ENCODE measurements at regions not wholly inside any gene's neighbourhood (a gene's known extent, or its start where the extent isn't known, plus 50 kb on each side); places are given as distances from the start of the nearest gene placed in this dataset.
A peak's percentile ranks its signal among the peaks of the same experiment; 100 is the strongest.

- no peaks in the 10 kb centered on the region for H3K79me2 ChIP-seq (ENCODE audit: control insufficient read depth, insufficient read depth, low read length)
- H3K36me3 ChIP-seq (ENCODE audit: control insufficient read depth in 2 of 2, extremely low read depth in 1 of 2, insufficient read depth in 2 of 2, low read length in 2 of 2), result no peaks in the 10 kb centered on the region
- no peak overlapping the region for H3K4me3 ChIP-seq (ENCODE audit: control insufficient read depth in 2 of 3, extremely low read depth in 1 of 3, insufficient read depth in 2 of 3, low read depth in 1 of 3, low read length in 3 of 3)
- no peaks in the 10 kb centered on the region for H3K9me3 ChIP-seq (ENCODE audit: control insufficient read depth, low read depth, low read length)
- H4K20me1 ChIP-seq (ENCODE audit: control insufficient read depth, extremely low read depth, insufficient read depth, low read length), result no peaks in the 10 kb centered on the region
- dilution Hi-C loops (cut with MboI; ENCODE audit: extremely low pct_ligation_motif_present, low sequenced_read_pairs), result no loop called here
- TF ChIP-seq CTCF (optimal IDR thresholded peaks at IDR 0.05 in 1 of 3, IDR thresholded peaks at IDR 0.05 in 1 of 3, conservative IDR thresholded peaks at IDR 0.05 in 1 of 3; ENCODE audit: extremely low read depth in 1 of 3, insufficient read depth in 2 of 3, low read length in 3 of 3) (no peak), EZH2 (IDR thresholded peaks at IDR 0.05; ENCODE audit: low read length) (no peak)
- H3K9me1 ChIP-seq (ENCODE audit: control insufficient read depth, extremely low read depth, insufficient read depth, low read length), result no peaks in the 10 kb centered on the region
- H3K4me2 ChIP-seq (ENCODE audit: control insufficient read depth, extremely low read depth, insufficient read depth, low read depth, low read length), result no peak overlapping the region
- no peak for DNase-seq (ENCODE audit: low read depth, low spot score)
- FAIRE-seq, result no peak
- no peaks in the 10 kb centered on the region for H3K27me3 ChIP-seq (ENCODE audit: control insufficient read depth, extremely low read depth, insufficient read depth, low read length)
- H3K9ac ChIP-seq (ENCODE audit: control insufficient read depth, extremely low read depth, insufficient read depth, low read length), result no peak overlapping the region
- H2AFZ ChIP-seq (ENCODE audit: control insufficient read depth, low read length), result no peak overlapping the region
- no peak overlapping the region for H3K27ac ChIP-seq (ENCODE audit: control insufficient read depth, insufficient read depth, low read length)
- peaks cover 35% of the 10 kb centered on the region for H3K4me1 ChIP-seq (ENCODE audit: control insufficient read depth, extremely low read depth, insufficient read depth, low read length)
Observed at GRCh38 chr4:147368948-147369347, 111.9 kb upstream of the EDNRA start.

- H3K9me3 ChIP-seq (ENCODE audit: control insufficient read depth, low read depth, low read length), result no peaks in the 10 kb centered on the region
- H3K27me3 ChIP-seq (ENCODE audit: control insufficient read depth, extremely low read depth, insufficient read depth, low read length), result no peaks in the 10 kb centered on the region
- peak overlapping the region; percentile 68 for H2AFZ ChIP-seq (ENCODE audit: control insufficient read depth, low read length)
- H4K20me1 ChIP-seq (ENCODE audit: control insufficient read depth, extremely low read depth, insufficient read depth, low read length), result no peaks in the 10 kb centered on the region
- H3K79me2 ChIP-seq (ENCODE audit: control insufficient read depth, insufficient read depth, low read length), result no peaks in the 10 kb centered on the region
- H3K4me1 ChIP-seq (ENCODE audit: control insufficient read depth, extremely low read depth, insufficient read depth, low read length), result peaks cover 34% of the 10 kb centered on the region
- H3K27ac ChIP-seq (ENCODE audit: control insufficient read depth, insufficient read depth, low read length), result peak overlapping the region; percentile 87
- peak overlapping the region; percentile 60 for H3K9ac ChIP-seq (ENCODE audit: control insufficient read depth, extremely low read depth, insufficient read depth, low read length)
- DNase-seq (ENCODE audit: low read depth, low spot score) (peak; percentile 42), FAIRE-seq (peak; percentile 79)
- no peaks in the 10 kb centered on the region for H3K9me1 ChIP-seq (ENCODE audit: control insufficient read depth, extremely low read depth, insufficient read depth, low read length)
- dilution Hi-C loops (cut with MboI; ENCODE audit: extremely low pct_ligation_motif_present, low sequenced_read_pairs), result no loop called here
- H3K4me2 ChIP-seq (ENCODE audit: control insufficient read depth, extremely low read depth, insufficient read depth, low read depth, low read length), result peak overlapping the region; percentile 42
- TF ChIP-seq CTCF (optimal IDR thresholded peaks at IDR 0.05 in 1 of 3, IDR thresholded peaks at IDR 0.05 in 1 of 3, conservative IDR thresholded peaks at IDR 0.05 in 1 of 3; ENCODE audit: extremely low read depth in 1 of 3, insufficient read depth in 2 of 3, low read length in 3 of 3), result no peak
- no peak for TF ChIP-seq EZH2 (IDR thresholded peaks at IDR 0.05; ENCODE audit: low read length)
- H3K4me3 ChIP-seq (ENCODE audit: control insufficient read depth in 2 of 3, extremely low read depth in 1 of 3, insufficient read depth in 2 of 3, low read depth in 1 of 3, low read length in 3 of 3), result peak overlapping the region in 1 of 3 experiments; percentile 13
- H3K36me3 ChIP-seq (ENCODE audit: control insufficient read depth in 2 of 2, extremely low read depth in 1 of 2, insufficient read depth in 2 of 2, low read length in 2 of 2), result no peaks in the 10 kb centered on the region
Observed at GRCh38 chr4:147370473-147370872, 110.4 kb upstream of the EDNRA start.
